ENCODE measurements at regions not wholly inside any gene's neighbourhood (a gene's known extent, or its start where the extent isn't known, plus 50 kb on each side); places are given as distances from the start of the nearest gene placed in this dataset.

DNA sequence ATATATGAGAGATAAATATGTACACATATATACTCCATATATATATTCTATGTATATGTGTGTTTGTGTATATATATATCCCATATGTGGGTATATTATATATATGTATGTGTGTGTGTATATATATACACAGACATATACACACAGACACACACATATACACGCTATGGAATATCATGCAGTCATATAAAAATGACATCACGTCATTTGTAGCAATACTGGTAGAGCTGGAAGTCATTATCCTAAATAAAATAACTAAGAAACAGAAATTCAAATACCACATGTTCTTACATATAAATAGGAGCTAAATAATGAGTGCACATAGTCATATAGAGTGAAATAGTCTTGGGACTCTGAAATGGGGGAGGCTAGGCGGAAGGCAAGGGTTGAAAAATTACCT is 1000.2 kb downstream of the LRFN5 start:
- TF ChIP-seq, protein P1, sequence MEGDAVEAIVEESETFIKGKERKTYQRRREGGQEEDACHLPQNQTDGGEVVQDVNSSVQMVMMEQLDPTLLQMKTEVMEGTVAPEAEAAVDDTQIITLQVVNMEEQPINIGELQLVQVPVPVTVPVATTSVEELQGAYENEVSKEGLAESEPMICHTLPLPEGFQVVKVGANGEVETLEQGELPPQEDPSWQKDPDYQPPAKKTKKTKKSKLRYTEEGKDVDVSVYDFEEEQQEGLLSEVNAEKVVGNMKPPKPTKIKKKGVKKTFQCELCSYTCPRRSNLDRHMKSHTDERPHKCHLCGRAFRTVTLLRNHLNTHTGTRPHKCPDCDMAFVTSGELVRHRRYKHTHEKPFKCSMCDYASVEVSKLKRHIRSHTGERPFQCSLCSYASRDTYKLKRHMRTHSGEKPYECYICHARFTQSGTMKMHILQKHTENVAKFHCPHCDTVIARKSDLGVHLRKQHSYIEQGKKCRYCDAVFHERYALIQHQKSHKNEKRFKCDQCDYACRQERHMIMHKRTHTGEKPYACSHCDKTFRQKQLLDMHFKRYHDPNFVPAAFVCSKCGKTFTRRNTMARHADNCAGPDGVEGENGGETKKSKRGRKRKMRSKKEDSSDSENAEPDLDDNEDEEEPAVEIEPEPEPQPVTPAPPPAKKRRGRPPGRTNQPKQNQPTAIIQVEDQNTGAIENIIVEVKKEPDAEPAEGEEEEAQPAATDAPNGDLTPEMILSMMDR (IDR thresholded peaks at IDR 0.05; ENCODE audit: insufficient read depth, low read depth, low read length) = no peak
- H3K4me3 ChIP-seq (ENCODE audit: low read depth, low read length) = no peak overlapping the region
- no peak for DNase-seq (ENCODE audit: low read depth)

DNA sequence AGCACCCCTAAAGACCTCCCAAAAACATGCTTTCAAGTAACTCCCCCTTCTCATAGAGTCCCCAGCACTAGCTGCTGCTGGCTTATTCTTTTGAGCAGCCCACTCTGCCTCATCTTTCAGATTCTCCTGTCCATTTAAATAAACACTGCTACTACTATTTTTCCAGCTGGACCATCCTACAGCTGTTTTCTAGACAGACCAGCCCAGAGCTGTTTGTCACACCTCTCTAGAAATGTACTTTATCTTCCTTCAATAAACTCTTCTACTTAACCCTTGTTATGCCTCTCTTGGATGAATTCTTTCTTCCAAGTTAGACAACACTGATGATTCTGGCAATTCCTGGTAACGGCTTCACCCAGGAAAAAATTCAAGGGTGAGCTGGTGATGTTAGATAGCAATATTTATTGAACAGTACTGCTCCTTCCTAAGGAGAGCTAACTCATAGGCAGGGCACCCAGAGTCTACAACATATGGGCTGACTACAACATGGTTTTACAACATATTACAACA is 995.7 kb downstream of the LRFN5 start:
- H3K4me3 ChIP-seq (ENCODE audit: low read depth, low read length) = no peak overlapping the region
- DNase-seq (ENCODE audit: low read depth) = no peak
- TF ChIP-seq, protein P1 (IDR thresholded peaks at IDR 0.05; ENCODE audit: insufficient read depth, low read depth, low read length) = no peak

DNA sequence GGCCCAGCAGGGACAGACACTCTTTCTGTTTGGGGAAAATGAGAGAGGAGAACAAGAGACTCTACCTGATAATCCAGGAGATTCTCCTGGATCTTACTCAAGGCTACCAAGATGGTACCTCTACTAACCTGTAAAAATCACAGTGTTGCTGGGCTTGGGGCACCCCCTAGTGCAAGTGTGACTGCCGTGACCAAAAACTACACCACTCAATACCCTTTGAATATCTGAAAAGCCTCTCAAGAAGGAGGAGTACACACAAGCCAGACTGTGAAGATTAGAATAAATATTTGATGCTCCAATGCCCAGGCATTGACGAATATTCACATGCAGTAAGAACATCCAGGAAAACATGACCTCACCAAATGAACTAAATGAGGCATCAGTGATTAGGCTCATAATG is 965.4 kb downstream of the LRFN5 start:
- TF ChIP-seq, protein P1 (IDR thresholded peaks at IDR 0.05; ENCODE audit: insufficient read depth, low read depth, low read length) = no peak
- no peak overlapping the region for H3K4me3 ChIP-seq (ENCODE audit: low read depth, low read length)
- DNase-seq (ENCODE audit: low read depth) = no peak

DNA sequence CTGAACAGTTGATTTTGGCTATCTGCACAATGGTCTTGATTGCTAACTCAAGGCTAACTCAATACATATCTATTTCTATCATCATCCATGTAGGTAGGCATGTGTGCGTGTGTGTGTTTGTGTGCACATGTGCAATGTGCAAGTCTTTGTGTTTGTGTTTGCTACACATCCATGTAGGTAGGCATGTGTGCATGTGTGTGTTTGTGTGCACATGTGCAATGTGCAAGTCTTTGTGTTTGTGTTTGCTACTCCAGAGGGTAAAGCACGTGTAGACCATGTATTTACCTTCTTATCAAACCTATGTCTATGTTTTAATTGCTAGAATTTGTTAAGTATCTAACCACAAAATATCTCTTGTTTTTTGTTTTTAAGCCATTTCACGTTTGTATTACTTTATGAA is 962.6 kb downstream of the LRFN5 start:
- no peak overlapping the region for H3K4me3 ChIP-seq (ENCODE audit: low read depth, low read length)
- DNase-seq (ENCODE audit: low read depth) = no peak
- TF ChIP-seq, protein P1 (IDR thresholded peaks at IDR 0.05; ENCODE audit: insufficient read depth, low read depth, low read length) = no peak

DNA sequence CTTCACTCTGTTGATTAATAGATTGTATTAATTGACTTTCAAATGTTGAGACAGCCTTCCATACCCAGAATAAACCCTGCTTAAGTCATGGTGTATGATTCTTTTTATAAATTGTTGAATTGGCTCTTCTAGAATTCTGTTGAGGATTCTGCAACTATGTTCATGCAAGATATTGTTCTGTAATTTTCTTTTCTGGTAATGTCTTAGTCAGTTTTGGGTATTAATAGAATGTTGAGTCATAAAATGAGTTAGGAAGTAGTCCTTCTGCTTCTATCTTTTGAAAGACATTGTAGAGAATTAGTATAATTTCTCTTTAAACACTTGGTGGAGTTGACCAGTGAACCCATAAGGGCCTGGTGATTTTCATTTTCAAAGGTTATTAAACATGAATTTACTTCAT is 958.9 kb downstream of the LRFN5 start:
- DNase-seq (ENCODE audit: low read depth) = no peak
- TF ChIP-seq, protein P1 (IDR thresholded peaks at IDR 0.05; ENCODE audit: insufficient read depth, low read depth, low read length) = no peak
- no peak overlapping the region for H3K4me3 ChIP-seq (ENCODE audit: low read depth, low read length)

DNA sequence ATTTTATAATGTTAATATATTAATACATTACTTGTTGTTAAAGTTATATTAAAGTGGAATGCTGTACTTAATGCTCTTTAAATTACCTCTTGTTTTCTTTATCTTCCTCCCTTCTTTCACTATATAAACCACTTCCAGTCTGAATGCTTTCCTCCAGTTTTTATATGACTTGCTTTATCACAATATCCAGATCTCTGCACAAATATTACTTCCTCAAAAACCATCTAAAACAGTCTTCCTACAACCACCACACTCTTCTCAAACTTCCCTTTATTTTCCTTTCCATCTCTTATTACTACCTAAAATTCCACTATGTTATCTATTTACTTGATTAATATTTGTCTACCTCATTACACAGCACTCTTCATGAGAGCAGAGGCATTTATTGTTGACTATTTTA is 956.6 kb downstream of the LRFN5 start:
- DNase-seq (ENCODE audit: low read depth) = no peak
- TF ChIP-seq, protein P1 (IDR thresholded peaks at IDR 0.05; ENCODE audit: insufficient read depth, low read depth, low read length) = no peak
- H3K4me3 ChIP-seq (ENCODE audit: low read depth, low read length) = no peak overlapping the region

DNA sequence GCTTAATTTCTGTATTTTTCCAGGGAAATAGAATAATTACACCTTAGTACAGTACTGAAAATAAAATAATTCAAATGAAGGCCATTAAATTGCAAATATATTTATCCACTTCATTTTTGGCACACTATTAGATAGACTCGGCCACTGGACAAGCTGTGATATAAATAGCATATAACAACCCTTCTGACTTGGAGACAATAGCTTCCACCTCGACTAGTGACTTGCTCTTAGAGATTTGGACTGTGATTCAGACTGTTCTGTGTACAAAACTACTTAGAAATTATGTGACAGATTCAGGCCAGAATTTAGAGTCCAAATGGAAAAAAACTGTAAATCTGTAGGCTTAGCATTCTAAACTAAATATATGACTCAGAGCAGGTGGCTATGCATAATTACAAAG is 949.9 kb downstream of the LRFN5 start:
- no peak for DNase-seq (ENCODE audit: low read depth)
- TF ChIP-seq, protein P1 (IDR thresholded peaks at IDR 0.05; ENCODE audit: insufficient read depth, low read depth, low read length) = no peak
- no peak overlapping the region for H3K4me3 ChIP-seq (ENCODE audit: low read depth, low read length)

All from fibroblast of villous mesenchyme (primary cell).